ENCODE measurements at regions not wholly inside any gene's neighbourhood (a gene's known extent, or its start where the extent isn't known, plus 50 kb on each side); places are given as distances from the start of the nearest gene placed in this dataset.

DNA sequence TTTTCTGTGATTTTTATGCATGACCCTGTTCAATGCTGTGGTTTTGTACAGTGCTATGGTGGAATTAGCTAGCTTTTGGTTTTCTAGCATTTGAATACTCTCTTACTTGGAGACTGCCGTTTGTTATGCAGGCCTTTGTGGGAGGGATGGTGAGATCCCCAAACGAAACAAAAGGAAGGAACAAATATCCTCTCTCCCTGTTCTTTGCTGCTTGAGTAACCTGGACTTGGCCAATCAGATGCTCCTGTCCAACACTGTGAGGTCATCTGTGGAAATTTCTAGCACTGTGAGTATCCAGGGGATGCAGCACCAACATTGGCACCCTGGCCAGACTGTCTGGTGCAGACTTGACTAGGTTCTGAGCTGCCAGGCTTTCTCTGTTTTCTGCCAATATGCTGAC lies 314.4 kb downstream of the ANKRD30A start:
- Histone ChIP-seq H3K23ac (ENCODE audit: low read length) (no peak overlapping the region), H4K8ac (ENCODE audit: low read depth, low read length) (no peak overlapping the region)

DNA sequence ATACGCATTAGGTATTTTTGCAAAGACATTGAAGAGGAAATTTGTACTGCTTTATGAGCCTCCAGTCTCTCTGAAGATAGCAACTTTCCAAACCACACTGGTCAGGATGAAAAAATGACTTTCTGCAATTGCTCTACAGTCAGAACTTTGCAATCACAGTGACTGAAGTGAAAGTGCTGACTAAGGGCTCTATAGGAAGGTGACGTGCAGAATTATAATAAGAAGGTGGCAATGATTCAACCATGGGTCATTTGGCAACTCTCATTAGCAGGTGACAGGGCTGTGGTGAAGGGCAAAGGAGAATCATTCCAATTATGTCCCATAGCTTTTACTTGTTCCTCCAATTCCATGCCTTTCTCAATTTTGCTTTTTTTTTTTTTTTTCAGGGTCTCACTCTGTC lies 311.0 kb downstream of the ANKRD30A start:
- H4K8ac ChIP-seq (ENCODE audit: low read depth, low read length): no peak overlapping the region
- no peak overlapping the region for H3K4ac ChIP-seq (ENCODE audit: low read depth, low read length)
- H3K9ac ChIP-seq (ENCODE audit: low read length): no peak overlapping the region
- no peaks in the 10 kb centered on the region for H3K27me3 ChIP-seq (ENCODE audit: insufficient read depth, low read length, poor library complexity)
- no peak overlapping the region for H2BK120ac ChIP-seq (ENCODE audit: low read depth, low read length)
- H3K36me3 ChIP-seq (ENCODE audit: control insufficient read depth, insufficient read depth, low read length): no peaks in the 10 kb centered on the region
- H3K4me1 ChIP-seq (ENCODE audit: control insufficient read depth, low read depth, low read length): no peaks in the 10 kb centered on the region
- no peak overlapping the region for H3K4me3 ChIP-seq (ENCODE audit: low read length)
- no peak overlapping the region for H2BK5ac ChIP-seq (ENCODE audit: low read length)
- H3K4me2 ChIP-seq (ENCODE audit: low read length): no peak overlapping the region
- H3K79me1 ChIP-seq (ENCODE audit: low read length): no peaks in the 10 kb centered on the region
- no peak overlapping the region for H2AK5ac ChIP-seq (ENCODE audit: low read length)
- no peak overlapping the region for H3K56ac ChIP-seq (ENCODE audit: low read length)
- DNase-seq: no peak
- H3K27ac ChIP-seq (ENCODE audit: low read depth, low read length): no peak overlapping the region
- no peak overlapping the region for H3K23ac ChIP-seq (ENCODE audit: low read length)
- H4K5ac ChIP-seq (ENCODE audit: low read length): no peak overlapping the region
- H2BK15ac ChIP-seq (replicated peaks; ENCODE audit: low read depth): no peak overlapping the region
- no CpG with 5 or more reads among the region's 2 CpGs for WGBS (ENCODE audit: extremely low coverage, insufficient coverage, low lambda C conversion rate)
- H3K18ac ChIP-seq (ENCODE audit: low read length): no peak overlapping the region
- no peaks in the 10 kb centered on the region for H3K79me2 ChIP-seq (ENCODE audit: control insufficient read depth, insufficient read depth, low read length)

More for the DNA sequence above, 314.4 kb downstream of the ANKRD30A start:
- Histone ChIP-seq H3K56ac (ENCODE audit: low read length) (no peak overlapping the region), H3K27me3 (ENCODE audit: insufficient read depth, low read length, poor library complexity) (no peaks in the 10 kb centered on the region), H4K5ac (ENCODE audit: low read length) (no peak overlapping the region), H3K4me3 (ENCODE audit: low read length) (no peak overlapping the region), H3K36me3 (ENCODE audit: control insufficient read depth, insufficient read depth, low read length) (no peaks in the 10 kb centered on the region), H3K18ac (ENCODE audit: low read length) (no peak overlapping the region), H3K4me1 (ENCODE audit: control insufficient read depth, low read depth, low read length) (no peaks in the 10 kb centered on the region), H2BK15ac (replicated peaks; ENCODE audit: low read depth) (no peak overlapping the region), H2BK5ac (ENCODE audit: low read length) (no peak overlapping the region), H2AK5ac (ENCODE audit: low read length) (no peak overlapping the region), H3K4me2 (ENCODE audit: low read length) (no peak overlapping the region), H3K79me2 (ENCODE audit: control insufficient read depth, insufficient read depth, low read length) (no peaks in the 10 kb centered on the region), H3K4ac (ENCODE audit: low read depth, low read length) (no peak overlapping the region), H3K9ac (ENCODE audit: low read length) (no peak overlapping the region), H3K79me1 (ENCODE audit: low read length) (no peaks in the 10 kb centered on the region), H2BK120ac (ENCODE audit: low read depth, low read length) (no peak overlapping the region), H3K27ac (ENCODE audit: low read depth, low read length) (no peak overlapping the region)
- WGBS (ENCODE audit: extremely low coverage, insufficient coverage, low lambda C conversion rate): no CpG with 5 or more reads among the region's 2 CpGs
- DNase-seq: no peak

DNA sequence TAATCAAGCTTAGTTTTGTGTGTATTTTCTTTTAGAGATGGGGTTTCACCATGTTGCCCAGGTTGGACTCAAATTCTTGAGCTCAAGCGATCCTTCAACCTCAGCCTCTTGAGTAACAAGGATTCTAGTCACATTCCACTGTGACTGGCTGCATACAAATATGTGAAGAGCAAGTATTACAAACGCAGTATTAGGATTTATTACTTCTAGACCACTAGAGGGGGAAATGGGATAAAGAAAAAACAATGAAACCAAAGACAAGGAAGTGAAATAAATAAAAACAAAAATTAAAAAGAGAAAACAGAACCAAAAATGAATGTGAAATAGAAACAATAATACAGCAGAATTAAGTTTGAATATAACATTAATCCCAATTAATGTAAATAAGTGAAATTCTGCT lies 308.7 kb downstream of the ANKRD30A start:
- Histone ChIP-seq H3K23ac (ENCODE audit: low read length) (no peak overlapping the region), H4K8ac (ENCODE audit: low read depth, low read length) (no peak overlapping the region), H2BK120ac (ENCODE audit: low read depth, low read length) (no peak overlapping the region), H3K9ac (ENCODE audit: low read length) (no peak overlapping the region), H3K4me3 (ENCODE audit: low read length) (no peak overlapping the region), H2BK15ac (replicated peaks; ENCODE audit: low read depth) (no peak overlapping the region), H3K27me3 (ENCODE audit: insufficient read depth, low read length, poor library complexity) (no peaks in the 10 kb centered on the region), H3K79me2 (ENCODE audit: control insufficient read depth, insufficient read depth, low read length) (no peaks in the 10 kb centered on the region), H3K27ac (ENCODE audit: low read depth, low read length) (no peak overlapping the region), H3K4me2 (ENCODE audit: low read length) (no peak overlapping the region), H3K56ac (ENCODE audit: low read length) (no peak overlapping the region), H3K4ac (ENCODE audit: low read depth, low read length) (no peak overlapping the region), H3K36me3 (ENCODE audit: control insufficient read depth, insufficient read depth, low read length) (no peaks in the 10 kb centered on the region), H2AK5ac (ENCODE audit: low read length) (no peak overlapping the region), H3K18ac (ENCODE audit: low read length) (no peak overlapping the region), H3K79me1 (ENCODE audit: low read length) (no peaks in the 10 kb centered on the region), H3K4me1 (ENCODE audit: control insufficient read depth, low read depth, low read length) (no peaks in the 10 kb centered on the region), H4K5ac (ENCODE audit: low read length) (no peak overlapping the region), H2BK5ac (ENCODE audit: low read length) (no peak overlapping the region)
- no peak for DNase-seq
- no CpG with 5 or more reads among the region's 2 CpGs for WGBS (ENCODE audit: extremely low coverage, insufficient coverage, low lambda C conversion rate)

All from mesendoderm (in vitro differentiated cells).